ENCODE measurements at regions not wholly inside any gene's neighbourhood (a gene's known extent, or its start where the extent isn't known, plus 50 kb on each side); places are given as distances from the start of the nearest gene placed in this dataset.

GRCh38 chr14:49487238-49487637 is 98.9 kb downstream of the RPS29 start:
- dilution Hi-C loops (cut with MboI; ENCODE audit: extremely low pct_ligation_motif_present, low sequenced_read_pairs) = no loop called here
- Histone ChIP-seq H2AFZ (ENCODE audit: control insufficient read depth, low read length) (no peak overlapping the region), H3K9me1 (ENCODE audit: control insufficient read depth, extremely low read depth, insufficient read depth, low read length) (no peaks in the 10 kb centered on the region), H3K4me2 (ENCODE audit: control insufficient read depth, extremely low read depth, insufficient read depth, low read depth, low read length) (no peak overlapping the region), H3K4me1 (ENCODE audit: control insufficient read depth, extremely low read depth, insufficient read depth, low read length) (no peaks in the 10 kb centered on the region), H3K36me3 (ENCODE audit: control insufficient read depth in 2 of 2, extremely low read depth in 1 of 2, insufficient read depth in 2 of 2, low read length in 2 of 2) (no peaks in the 10 kb centered on the region), H3K4me3 (ENCODE audit: control insufficient read depth in 2 of 3, extremely low read depth in 1 of 3, insufficient read depth in 2 of 3, low read depth in 1 of 3, low read length in 3 of 3) (no peak overlapping the region), H3K27me3 (ENCODE audit: control insufficient read depth, extremely low read depth, insufficient read depth, low read length) (no peaks in the 10 kb centered on the region), H3K9me3 (ENCODE audit: control insufficient read depth, low read depth, low read length) (no peaks in the 10 kb centered on the region), H3K9ac (ENCODE audit: control insufficient read depth, extremely low read depth, insufficient read depth, low read length) (no peak overlapping the region), H4K20me1 (ENCODE audit: control insufficient read depth, extremely low read depth, insufficient read depth, low read length) (no peaks in the 10 kb centered on the region), H3K27ac (ENCODE audit: control insufficient read depth, insufficient read depth, low read length) (no peak overlapping the region), H3K79me2 (ENCODE audit: control insufficient read depth, insufficient read depth, low read length) (no peaks in the 10 kb centered on the region)
- TF ChIP-seq EZH2 (IDR thresholded peaks at IDR 0.05; ENCODE audit: low read length) (no peak), CTCF (optimal IDR thresholded peaks at IDR 0.05 in 1 of 3, IDR thresholded peaks at IDR 0.05 in 1 of 3, conservative IDR thresholded peaks at IDR 0.05 in 1 of 3; ENCODE audit: extremely low read depth in 1 of 3, insufficient read depth in 2 of 3, low read length in 3 of 3) (no peak)
- DNase-seq (ENCODE audit: low read depth, low spot score) = no peak
- no peak for FAIRE-seq

GRCh38 chr14:49485290-49485689 is 100.9 kb downstream of the RPS29 start:
- Histone ChIP-seq H3K9me3 (ENCODE audit: control insufficient read depth, low read depth, low read length) (no peaks in the 10 kb centered on the region), H3K36me3 (ENCODE audit: control insufficient read depth in 2 of 2, extremely low read depth in 1 of 2, insufficient read depth in 2 of 2, low read length in 2 of 2) (no peaks in the 10 kb centered on the region), H3K9me1 (ENCODE audit: control insufficient read depth, extremely low read depth, insufficient read depth, low read length) (no peaks in the 10 kb centered on the region), H3K4me3 (ENCODE audit: control insufficient read depth in 2 of 3, extremely low read depth in 1 of 3, insufficient read depth in 2 of 3, low read depth in 1 of 3, low read length in 3 of 3) (no peak overlapping the region), H3K9ac (ENCODE audit: control insufficient read depth, extremely low read depth, insufficient read depth, low read length) (no peak overlapping the region), H3K4me1 (ENCODE audit: control insufficient read depth, extremely low read depth, insufficient read depth, low read length) (no peaks in the 10 kb centered on the region), H2AFZ (ENCODE audit: control insufficient read depth, low read length) (no peak overlapping the region), H3K27me3 (ENCODE audit: control insufficient read depth, extremely low read depth, insufficient read depth, low read length) (no peaks in the 10 kb centered on the region), H4K20me1 (ENCODE audit: control insufficient read depth, extremely low read depth, insufficient read depth, low read length) (no peaks in the 10 kb centered on the region), H3K27ac (ENCODE audit: control insufficient read depth, insufficient read depth, low read length) (no peak overlapping the region), H3K4me2 (ENCODE audit: control insufficient read depth, extremely low read depth, insufficient read depth, low read depth, low read length) (no peak overlapping the region), H3K79me2 (ENCODE audit: control insufficient read depth, insufficient read depth, low read length) (no peaks in the 10 kb centered on the region)
- TF ChIP-seq EZH2 (IDR thresholded peaks at IDR 0.05; ENCODE audit: low read length) (no peak), CTCF (optimal IDR thresholded peaks at IDR 0.05 in 1 of 3, IDR thresholded peaks at IDR 0.05 in 1 of 3, conservative IDR thresholded peaks at IDR 0.05 in 1 of 3; ENCODE audit: extremely low read depth in 1 of 3, insufficient read depth in 2 of 3, low read length in 3 of 3) (no peak)
- DNase-seq (ENCODE audit: low read depth, low spot score) = no peak
- no peak for FAIRE-seq
- dilution Hi-C loops (cut with MboI; ENCODE audit: extremely low pct_ligation_motif_present, low sequenced_read_pairs) = no loop called here
